ENCODE measurements at regions not wholly inside any gene's neighbourhood (a gene's known extent, or its start where the extent isn't known, plus 50 kb on each side); places are given as distances from the start of the nearest gene placed in this dataset.
A peak's percentile ranks its signal among the peaks of the same experiment; 100 is the strongest.

GRCh38 chr5:33275921-33276627, 164.7 kb upstream of the TARS1 start:
- intact Hi-C loops (cut with DNase I), result no loop called here
- 34 to 44% (median 40%) methylated on average over 5 of the region's 5 CpGs for WGBS, 3 donors
- Histone ChIP-seq H3K4me1 (no peaks in the 10 kb centered on the region), H3K9me3 (no peaks in the 10 kb centered on the region), H3K27me3 (ENCODE audit: insufficient read depth in 3 of 3, low read length in 2 of 3) (no peaks in the 10 kb centered on the region), H3K36me3 (ENCODE audit: insufficient read depth in 1 of 2, low read depth in 1 of 2) (no peaks in the 10 kb centered on the region), H3K27ac (no peak overlapping the region), H3K4me3 (no peak overlapping the region)
- ATAC-seq, result no peak
- no peak for TF ChIP-seq CTCF (IDR thresholded peaks at IDR 0.05)
- DNase-seq, result no peak

GRCh38 chr5:33276628-33276950, 164.2 kb upstream of the TARS1 start:
- intact Hi-C loops (cut with DNase I), result no loop called here
- Histone ChIP-seq H3K27ac (no peak overlapping the region), H3K9me3 (no peaks in the 10 kb centered on the region), H3K4me1 (peaks cover 4% of the 10 kb centered on the region), H3K36me3 (ENCODE audit: insufficient read depth in 1 of 2, low read depth in 1 of 2) (no peaks in the 10 kb centered on the region), H3K4me3 (no peak overlapping the region), H3K27me3 (ENCODE audit: insufficient read depth in 3 of 3, low read length in 2 of 3) (no peaks in the 10 kb centered on the region)
- WGBS, 3 donors, result 60 to 65% (median 64%) methylated on average over 2 of the region's 2 CpGs
- DNase-seq, result no peak
- no peak for ATAC-seq
- TF ChIP-seq CTCF (IDR thresholded peaks at IDR 0.05), result no peak

GRCh38 chr5:33277061-33277650, 163.6 kb upstream of the TARS1 start:
- Histone ChIP-seq H3K9me3 (no peaks in the 10 kb centered on the region), H3K36me3 (ENCODE audit: insufficient read depth in 1 of 2, low read depth in 1 of 2) (no peaks in the 10 kb centered on the region), H3K4me1 (peaks cover 10% of the 10 kb centered on the region), H3K27ac (no peak overlapping the region), H3K27me3 (ENCODE audit: insufficient read depth in 3 of 3, low read length in 2 of 3) (no peaks in the 10 kb centered on the region), H3K4me3 (no peak overlapping the region)
- 63 to 73% (median 72%) methylated on average over 3 of the region's 3 CpGs for WGBS, 3 donors
- DNase-seq (no peak), ATAC-seq (no peak)
- intact Hi-C loops (cut with DNase I), result no loop called here
- no peak for TF ChIP-seq CTCF (IDR thresholded peaks at IDR 0.05)

- no peak for DNase-seq
- TF ChIP-seq CTCF (IDR thresholded peaks at IDR 0.05), result no peak
- intact Hi-C loops (cut with DNase I), result no loop called here
- H3K27me3 ChIP-seq (ENCODE audit: insufficient read depth in 3 of 3, low read length in 2 of 3), result no peaks in the 10 kb centered on the region
- H3K4me1 ChIP-seq, result peaks cover 20% of the 10 kb centered on the region
- WGBS, 3 donors, result 32 to 56% (median 32%) methylated on average over 5 of the region's 5 CpGs
- ATAC-seq, result peak; percentile 68 to 78 (median 74)
- H3K27ac ChIP-seq, result no peak overlapping the region
- no peaks in the 10 kb centered on the region for H3K36me3 ChIP-seq (ENCODE audit: insufficient read depth in 1 of 2, low read depth in 1 of 2)
- H3K9me3 ChIP-seq, result no peaks in the 10 kb centered on the region
- H3K4me3 ChIP-seq, result no peak overlapping the region
Measured at GRCh38 chr5:33281431-33281843, 159.3 kb upstream of the TARS1 start.

- no peaks in the 10 kb centered on the region for H3K9me3 ChIP-seq
- whole genome bisulfite sequencing, 3 donors, result 69 to 85% (median 70%) methylated on average over 4 of the region's 4 CpGs
Measured at GRCh38 chr5:33282157-33282556, 158.6 kb upstream of the TARS1 start.

More at GRCh38 chr5:33282157-33282556, 158.6 kb upstream of the TARS1 start:
- Histone ChIP-seq H3K27me3 (ENCODE audit: insufficient read depth in 3 of 3, low read length in 2 of 3) (no peaks in the 10 kb centered on the region), H3K27ac (no peak overlapping the region), H3K4me3 (no peak overlapping the region), H3K4me1 (peaks cover 25% of the 10 kb centered on the region), H3K36me3 (ENCODE audit: insufficient read depth in 1 of 2, low read depth in 1 of 2) (no peaks in the 10 kb centered on the region)
- intact Hi-C loops (cut with DNase I), result no loop called here
- no peak for DNase-seq
- ATAC-seq, result no peak
- no peak for TF ChIP-seq CTCF (IDR thresholded peaks at IDR 0.05)
